ENCODE measurements at regions not wholly inside any gene's neighbourhood (a gene's known extent, or its start where the extent isn't known, plus 50 kb on each side); places are given as distances from the start of the nearest gene placed in this dataset.

GRCh38 chr21:38625000-38625399 is 126.7 kb upstream of the ERG start:
- no TSS peak for BruUV-seq (replicated peaks)
- no peak for TF ChIP-seq CTCF (IDR thresholded peaks at IDR 0.05; ENCODE audit: unreplicated experiment)
- Mint-ChIP-seq H3K27me3 (ENCODE audit: unreplicated experiment) (peaks cover 18% of the 10 kb centered on the region), H3K9me3 (ENCODE audit: low read depth, unreplicated experiment) (no peaks in the 10 kb centered on the region), H3K36me3 (ENCODE audit: insufficient read depth, unreplicated experiment) (no peaks in the 10 kb centered on the region), H3K4me3 (ENCODE audit: low read depth, unreplicated experiment) (no peak overlapping the region), H3K4me1 (ENCODE audit: low read depth, unreplicated experiment) (no peaks in the 10 kb centered on the region), H3K27ac (ENCODE audit: unreplicated experiment) (no peak overlapping the region)
- DNase-seq = no peak
- CTCF ChIA-PET = no interaction called here
- intact Hi-C loops (cut with micrococcal nuclease; ENCODE audit: unreplicated experiment) = no loop called here

- Mint-ChIP-seq H3K36me3 (ENCODE audit: insufficient read depth, unreplicated experiment) (no peaks in the 10 kb centered on the region), H3K27me3 (ENCODE audit: unreplicated experiment) (peaks cover 30% of the 10 kb centered on the region), H3K27ac (ENCODE audit: unreplicated experiment) (no peak overlapping the region), H3K9me3 (ENCODE audit: low read depth, unreplicated experiment) (no peaks in the 10 kb centered on the region), H3K4me1 (ENCODE audit: low read depth, unreplicated experiment) (no peaks in the 10 kb centered on the region), H3K4me3 (ENCODE audit: low read depth, unreplicated experiment) (no peak overlapping the region)
- DNase-seq = no peak
- intact Hi-C loops (cut with micrococcal nuclease; ENCODE audit: unreplicated experiment) = no loop called here
- CTCF ChIA-PET = no interaction called here
- no peak for TF ChIP-seq CTCF (IDR thresholded peaks at IDR 0.05; ENCODE audit: unreplicated experiment)
- BruUV-seq (replicated peaks) = no TSS peak
These were observed 128.0 kb upstream of the ERG start for GRCh38 chr21:38626306-38626705.

- intact Hi-C loops (cut with micrococcal nuclease; ENCODE audit: unreplicated experiment) = no loop called here
- Mint-ChIP-seq H3K4me1 (ENCODE audit: low read depth, unreplicated experiment) (no peaks in the 10 kb centered on the region), H3K9me3 (ENCODE audit: low read depth, unreplicated experiment) (no peaks in the 10 kb centered on the region), H3K27ac (ENCODE audit: unreplicated experiment) (no peak overlapping the region), H3K4me3 (ENCODE audit: low read depth, unreplicated experiment) (no peak overlapping the region), H3K36me3 (ENCODE audit: insufficient read depth, unreplicated experiment) (no peaks in the 10 kb centered on the region), H3K27me3 (ENCODE audit: unreplicated experiment) (peaks cover 48% of the 10 kb centered on the region)
- no peak for TF ChIP-seq CTCF (IDR thresholded peaks at IDR 0.05; ENCODE audit: unreplicated experiment)
- DNase-seq = no peak
- BruUV-seq (replicated peaks) = no TSS peak
- CTCF ChIA-PET = no interaction called here
These were observed 130.1 kb upstream of the ERG start for GRCh38 chr21:38628349-38628748.

DNA sequence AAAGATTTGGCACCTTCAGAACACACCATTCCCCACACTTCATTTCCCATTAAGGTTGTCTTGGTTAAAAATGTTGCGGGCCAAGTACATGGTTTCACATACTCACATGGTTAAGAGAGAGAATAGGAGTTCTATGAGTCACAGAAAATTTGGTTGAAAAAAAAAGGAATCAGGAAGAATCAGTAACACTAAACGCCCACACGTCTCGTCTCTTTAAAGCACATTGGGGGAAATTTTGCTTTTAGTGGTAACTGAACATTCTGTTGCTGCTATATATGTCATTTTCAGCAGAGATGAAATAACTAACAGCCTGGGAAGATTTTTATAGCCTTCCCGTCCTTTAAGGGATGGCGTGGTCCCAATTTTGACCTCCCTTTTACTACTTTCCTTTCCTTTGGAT is 132.9 kb upstream of the ERG start:
- H3K4me1 Mint-ChIP-seq (ENCODE audit: low read depth, unreplicated experiment) = no peaks in the 10 kb centered on the region
- no peak overlapping the region for H3K4me3 Mint-ChIP-seq (ENCODE audit: low read depth, unreplicated experiment)

More for the DNA sequence above, 132.9 kb upstream of the ERG start:
- no peak for DNase-seq
- H3K36me3 Mint-ChIP-seq (ENCODE audit: insufficient read depth, unreplicated experiment) = no peaks in the 10 kb centered on the region
- H3K27me3 Mint-ChIP-seq (ENCODE audit: unreplicated experiment) = peaks cover 69% of the 10 kb centered on the region
- BruUV-seq (replicated peaks) = no TSS peak
- no peak overlapping the region for H3K27ac Mint-ChIP-seq (ENCODE audit: unreplicated experiment)
- CTCF ChIA-PET = no interaction called here
- intact Hi-C loops (cut with micrococcal nuclease; ENCODE audit: unreplicated experiment) = no loop called here
- no peak for TF ChIP-seq CTCF (IDR thresholded peaks at IDR 0.05; ENCODE audit: unreplicated experiment)
- no peaks in the 10 kb centered on the region for H3K9me3 Mint-ChIP-seq (ENCODE audit: low read depth, unreplicated experiment)

Data from Calu3 (cell line).